OCI-LY3 (cell line): ENCODE measurements at regions not wholly inside any gene's neighbourhood (a gene's known extent, or its start where the extent isn't known, plus 50 kb on each side); places are given as distances from the start of the nearest gene placed in this dataset.

Experiments
- EZH2phosphoT487 ChIP-seq: fragments of 200-600 bp; shearing (Covaris generic); IDR thresholded peaks from 2 replicates; pipeline ENCODE4 v1.6.1; 2018; ENCODE audit warnings: antibody characterized with exemption, mixed run types, low read depth
- TF ChIP-seq, protein P1 (sequence below): fragments of 200-600, 300-600 bp; sonication (generic); IDR thresholded peaks from 2 replicates; pipeline ENCODE4 v1.5.1; 2014; ENCODE audit warnings: antibody characterized with exemption, low read length, low read depth

DNA sequence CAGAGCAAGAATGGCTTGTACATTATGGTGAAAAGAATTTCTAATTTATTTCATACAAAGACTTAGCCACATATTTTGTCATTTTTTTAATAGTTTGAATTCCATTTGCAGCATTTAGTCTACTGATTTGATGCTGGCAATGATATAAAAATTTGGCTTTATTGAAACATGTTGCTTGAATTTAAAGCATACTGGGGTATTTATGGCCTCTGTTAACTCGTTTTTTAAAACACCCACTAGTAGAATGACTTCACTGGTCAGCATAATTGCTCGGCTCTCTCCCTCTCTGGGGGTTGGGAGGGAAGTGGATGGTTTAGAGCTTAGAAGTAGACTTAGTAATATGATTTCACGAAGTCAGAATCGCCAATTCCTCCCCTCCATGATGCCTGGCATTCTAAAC lies 354.9 kb upstream of the HTR2A start:
- TF ChIP-seq, protein P1, sequence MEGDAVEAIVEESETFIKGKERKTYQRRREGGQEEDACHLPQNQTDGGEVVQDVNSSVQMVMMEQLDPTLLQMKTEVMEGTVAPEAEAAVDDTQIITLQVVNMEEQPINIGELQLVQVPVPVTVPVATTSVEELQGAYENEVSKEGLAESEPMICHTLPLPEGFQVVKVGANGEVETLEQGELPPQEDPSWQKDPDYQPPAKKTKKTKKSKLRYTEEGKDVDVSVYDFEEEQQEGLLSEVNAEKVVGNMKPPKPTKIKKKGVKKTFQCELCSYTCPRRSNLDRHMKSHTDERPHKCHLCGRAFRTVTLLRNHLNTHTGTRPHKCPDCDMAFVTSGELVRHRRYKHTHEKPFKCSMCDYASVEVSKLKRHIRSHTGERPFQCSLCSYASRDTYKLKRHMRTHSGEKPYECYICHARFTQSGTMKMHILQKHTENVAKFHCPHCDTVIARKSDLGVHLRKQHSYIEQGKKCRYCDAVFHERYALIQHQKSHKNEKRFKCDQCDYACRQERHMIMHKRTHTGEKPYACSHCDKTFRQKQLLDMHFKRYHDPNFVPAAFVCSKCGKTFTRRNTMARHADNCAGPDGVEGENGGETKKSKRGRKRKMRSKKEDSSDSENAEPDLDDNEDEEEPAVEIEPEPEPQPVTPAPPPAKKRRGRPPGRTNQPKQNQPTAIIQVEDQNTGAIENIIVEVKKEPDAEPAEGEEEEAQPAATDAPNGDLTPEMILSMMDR: no peak
- no peak for TF ChIP-seq EZH2phosphoT487
